ENCODE measurements at regions not wholly inside any gene's neighbourhood (a gene's known extent, or its start where the extent isn't known, plus 50 kb on each side); places are given as distances from the start of the nearest gene placed in this dataset.

DNA sequence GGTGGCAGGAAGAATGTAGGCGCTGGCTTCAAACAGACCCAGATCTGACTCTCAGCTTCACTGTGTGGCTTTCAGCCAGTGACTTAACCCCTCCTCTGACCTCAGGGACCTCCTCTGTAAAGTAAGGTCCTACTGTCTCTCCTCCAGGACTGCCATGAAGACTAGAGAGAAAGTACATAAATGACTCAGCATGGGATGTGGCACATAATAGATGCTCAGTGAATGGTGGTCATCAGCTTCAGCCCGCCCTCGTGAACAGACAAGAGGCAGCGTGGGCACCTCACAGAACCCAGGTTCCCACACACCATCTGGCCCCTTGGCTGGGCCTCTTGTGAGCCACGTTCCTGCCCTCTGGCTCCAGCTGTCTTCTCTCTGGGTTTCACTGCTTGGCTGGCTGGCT lies 126.0 kb downstream of the SYF2 start:
- TF ChIP-seq, protein P1, sequence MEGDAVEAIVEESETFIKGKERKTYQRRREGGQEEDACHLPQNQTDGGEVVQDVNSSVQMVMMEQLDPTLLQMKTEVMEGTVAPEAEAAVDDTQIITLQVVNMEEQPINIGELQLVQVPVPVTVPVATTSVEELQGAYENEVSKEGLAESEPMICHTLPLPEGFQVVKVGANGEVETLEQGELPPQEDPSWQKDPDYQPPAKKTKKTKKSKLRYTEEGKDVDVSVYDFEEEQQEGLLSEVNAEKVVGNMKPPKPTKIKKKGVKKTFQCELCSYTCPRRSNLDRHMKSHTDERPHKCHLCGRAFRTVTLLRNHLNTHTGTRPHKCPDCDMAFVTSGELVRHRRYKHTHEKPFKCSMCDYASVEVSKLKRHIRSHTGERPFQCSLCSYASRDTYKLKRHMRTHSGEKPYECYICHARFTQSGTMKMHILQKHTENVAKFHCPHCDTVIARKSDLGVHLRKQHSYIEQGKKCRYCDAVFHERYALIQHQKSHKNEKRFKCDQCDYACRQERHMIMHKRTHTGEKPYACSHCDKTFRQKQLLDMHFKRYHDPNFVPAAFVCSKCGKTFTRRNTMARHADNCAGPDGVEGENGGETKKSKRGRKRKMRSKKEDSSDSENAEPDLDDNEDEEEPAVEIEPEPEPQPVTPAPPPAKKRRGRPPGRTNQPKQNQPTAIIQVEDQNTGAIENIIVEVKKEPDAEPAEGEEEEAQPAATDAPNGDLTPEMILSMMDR (IDR thresholded peaks at IDR 0.05 in 4 of 5, conservative IDR thresholded peaks at IDR 0.05 in 1 of 5) = no peak
- TF ChIP-seq POLR2A (IDR thresholded peaks at IDR 0.05) = no peak
